ENCODE measurements at regions not wholly inside any gene's neighbourhood (a gene's known extent, or its start where the extent isn't known, plus 50 kb on each side); places are given as distances from the start of the nearest gene placed in this dataset.

DNA sequence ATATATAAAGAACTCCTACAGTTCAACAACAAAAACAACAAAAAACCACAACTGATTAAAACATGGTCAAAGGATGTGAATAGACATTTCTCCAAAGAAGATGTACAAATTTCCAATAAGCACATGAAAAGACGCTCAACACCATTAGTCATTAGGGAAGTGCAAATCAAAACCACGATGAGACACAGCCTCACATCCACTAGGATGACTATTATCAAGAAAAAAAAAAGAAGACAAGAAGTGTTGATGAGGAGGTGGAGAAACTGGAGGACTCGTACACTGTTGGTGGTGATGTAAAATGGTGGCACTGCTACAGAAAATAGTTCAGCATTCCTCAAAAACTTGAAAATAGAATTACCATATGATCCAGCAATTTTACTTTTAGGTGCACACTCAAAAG lies 61.0 kb upstream of the SOX1 start:
- ChIA-PET POLR2A (no interaction called here), SMC1A (ENCODE audit: uncharacterized antibody, unreplicated experiment) (no interaction called here), RAD21 (ENCODE audit: unreplicated experiment) (no interaction called here), CTCF (no interaction called here)
- Histone ChIP-seq H3K4me1 (ENCODE audit: control insufficient read depth, insufficient read depth, low read length) (no peaks in the 10 kb centered on the region), H3K79me2 (ENCODE audit: control insufficient read depth, insufficient read depth, low read length) (no peaks in the 10 kb centered on the region), H3K9ac (ENCODE audit: control insufficient read depth, insufficient read depth, low read length) (no peak overlapping the region), H3K27ac (ENCODE audit: control insufficient read depth, insufficient read depth) (no peak overlapping the region), H2AFZ (ENCODE audit: control insufficient read depth, low read depth, low read length) (no peak overlapping the region), H3K9me3 (replicated peaks; ENCODE audit: control insufficient read depth, insufficient read depth, low read length) (no peaks in the 10 kb centered on the region; the same call in 2 of the 3 replicates), H3K27me3 (replicated peaks in 1 of 2; ENCODE audit: control insufficient read depth in 2 of 2, insufficient read depth in 2 of 2, low read length in 1 of 2) (no peaks in the 10 kb centered on the region), H3K4me2 (ENCODE audit: control insufficient read depth, insufficient read depth) (no peak overlapping the region), H3K4me3 (no peak overlapping the region), H4K20me1 (ENCODE audit: control insufficient read depth, insufficient read depth) (no peaks in the 10 kb centered on the region), H3K36me3 (ENCODE audit: control insufficient read depth in 2 of 2, insufficient read depth in 2 of 2, low read length in 1 of 2) (no peaks in the 10 kb centered on the region)
- FAIRE-seq (no peak), ATAC-seq (no peak), DNase-seq (ENCODE audit: low read depth, low spot score) (no peak)
- BruUV-seq (replicated peaks): no TSS peak
- WGBS (ENCODE audit: insufficient coverage, insufficient replicate concordance, low lambda C conversion rate, missing lambda C conversion rate): 0% methylated on average over 3 of the region's 3 CpGs
- in situ Hi-C loops (cut with MboI): no loop called here
- intact Hi-C loops (cut with micrococcal nuclease; ENCODE audit: unreplicated experiment): no loop called here
- TF ChIP-seq TCF3 (IDR thresholded peaks at IDR 0.05; ENCODE audit: borderline replicate concordance, insufficient read depth, low read depth, low read length) (no peak), TCF7 (IDR thresholded peaks at IDR 0.05; ENCODE audit: borderline replicate concordance) (no peak), IKZF1 (conservative IDR thresholded peaks at IDR 0.05) (no peak), NR2F1 (conservative IDR thresholded peaks at IDR 0.05) (no peak), FOS (IDR thresholded peaks at IDR 0.05; ENCODE audit: borderline replicate concordance, extremely low read depth, insufficient read length) (no peak), ZNF384 (IDR thresholded peaks at IDR 0.05; ENCODE audit: borderline replicate concordance, low read depth, low read length) (no peak), FOXK2 (IDR thresholded peaks at IDR 0.05) (no peak), YBX1 (IDR thresholded peaks at IDR 0.05) (no peak), NFIC (IDR thresholded peaks at IDR 0.05; ENCODE audit: low read depth, low read length) (no peak), SUPT20H (IDR thresholded peaks at IDR 0.05; ENCODE audit: borderline replicate concordance, control insufficient read depth, low read depth, low read length) (no peak), DPF2 (IDR thresholded peaks at IDR 0.05) (no peak), STAT3 (IDR thresholded peaks at IDR 0.05; ENCODE audit: low read depth, low read length) (no peak), RAD51 (IDR thresholded peaks at IDR 0.05) (no peak), IKZF2 (IDR thresholded peaks at IDR 0.05) (no peak), MEF2B (IDR thresholded peaks at IDR 0.05; ENCODE audit: partially characterized antibody, poor library complexity, severe bottlenecking) (no peak), EGR1 (IDR thresholded peaks at IDR 0.05; ENCODE audit: borderline replicate concordance in 1 of 2, low read depth in 2 of 2, low read length in 2 of 2) (no peak), HDGF (IDR thresholded peaks at IDR 0.05) (no peak)
- TF ChIP-seq, protein P1, sequence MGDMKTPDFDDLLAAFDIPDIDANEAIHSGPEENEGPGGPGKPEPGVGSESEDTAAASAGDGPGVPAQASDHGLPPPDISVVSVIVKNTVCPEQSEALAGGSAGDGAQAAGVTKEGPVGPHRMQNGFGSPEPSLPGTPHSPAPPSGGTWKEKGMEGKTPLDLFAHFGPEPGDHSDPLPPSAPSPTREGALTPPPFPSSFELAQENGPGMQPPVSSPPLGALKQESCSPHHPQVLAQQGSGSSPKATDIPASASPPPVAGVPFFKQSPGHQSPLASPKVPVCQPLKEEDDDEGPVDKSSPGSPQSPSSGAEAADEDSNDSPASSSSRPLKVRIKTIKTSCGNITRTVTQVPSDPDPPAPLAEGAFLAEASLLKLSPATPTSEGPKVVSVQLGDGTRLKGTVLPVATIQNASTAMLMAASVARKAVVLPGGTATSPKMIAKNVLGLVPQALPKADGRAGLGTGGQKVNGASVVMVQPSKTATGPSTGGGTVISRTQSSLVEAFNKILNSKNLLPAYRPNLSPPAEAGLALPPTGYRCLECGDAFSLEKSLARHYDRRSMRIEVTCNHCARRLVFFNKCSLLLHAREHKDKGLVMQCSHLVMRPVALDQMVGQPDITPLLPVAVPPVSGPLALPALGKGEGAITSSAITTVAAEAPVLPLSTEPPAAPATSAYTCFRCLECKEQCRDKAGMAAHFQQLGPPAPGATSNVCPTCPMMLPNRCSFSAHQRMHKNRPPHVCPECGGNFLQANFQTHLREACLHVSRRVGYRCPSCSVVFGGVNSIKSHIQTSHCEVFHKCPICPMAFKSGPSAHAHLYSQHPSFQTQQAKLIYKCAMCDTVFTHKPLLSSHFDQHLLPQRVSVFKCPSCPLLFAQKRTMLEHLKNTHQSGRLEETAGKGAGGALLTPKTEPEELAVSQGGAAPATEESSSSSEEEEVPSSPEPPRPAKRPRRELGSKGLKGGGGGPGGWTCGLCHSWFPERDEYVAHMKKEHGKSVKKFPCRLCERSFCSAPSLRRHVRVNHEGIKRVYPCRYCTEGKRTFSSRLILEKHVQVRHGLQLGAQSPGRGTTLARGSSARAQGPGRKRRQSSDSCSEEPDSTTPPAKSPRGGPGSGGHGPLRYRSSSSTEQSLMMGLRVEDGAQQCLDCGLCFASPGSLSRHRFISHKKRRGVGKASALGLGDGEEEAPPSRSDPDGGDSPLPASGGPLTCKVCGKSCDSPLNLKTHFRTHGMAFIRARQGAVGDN (IDR thresholded peaks at IDR 0.05): no peak
- TF ChIP-seq, protein P2, sequence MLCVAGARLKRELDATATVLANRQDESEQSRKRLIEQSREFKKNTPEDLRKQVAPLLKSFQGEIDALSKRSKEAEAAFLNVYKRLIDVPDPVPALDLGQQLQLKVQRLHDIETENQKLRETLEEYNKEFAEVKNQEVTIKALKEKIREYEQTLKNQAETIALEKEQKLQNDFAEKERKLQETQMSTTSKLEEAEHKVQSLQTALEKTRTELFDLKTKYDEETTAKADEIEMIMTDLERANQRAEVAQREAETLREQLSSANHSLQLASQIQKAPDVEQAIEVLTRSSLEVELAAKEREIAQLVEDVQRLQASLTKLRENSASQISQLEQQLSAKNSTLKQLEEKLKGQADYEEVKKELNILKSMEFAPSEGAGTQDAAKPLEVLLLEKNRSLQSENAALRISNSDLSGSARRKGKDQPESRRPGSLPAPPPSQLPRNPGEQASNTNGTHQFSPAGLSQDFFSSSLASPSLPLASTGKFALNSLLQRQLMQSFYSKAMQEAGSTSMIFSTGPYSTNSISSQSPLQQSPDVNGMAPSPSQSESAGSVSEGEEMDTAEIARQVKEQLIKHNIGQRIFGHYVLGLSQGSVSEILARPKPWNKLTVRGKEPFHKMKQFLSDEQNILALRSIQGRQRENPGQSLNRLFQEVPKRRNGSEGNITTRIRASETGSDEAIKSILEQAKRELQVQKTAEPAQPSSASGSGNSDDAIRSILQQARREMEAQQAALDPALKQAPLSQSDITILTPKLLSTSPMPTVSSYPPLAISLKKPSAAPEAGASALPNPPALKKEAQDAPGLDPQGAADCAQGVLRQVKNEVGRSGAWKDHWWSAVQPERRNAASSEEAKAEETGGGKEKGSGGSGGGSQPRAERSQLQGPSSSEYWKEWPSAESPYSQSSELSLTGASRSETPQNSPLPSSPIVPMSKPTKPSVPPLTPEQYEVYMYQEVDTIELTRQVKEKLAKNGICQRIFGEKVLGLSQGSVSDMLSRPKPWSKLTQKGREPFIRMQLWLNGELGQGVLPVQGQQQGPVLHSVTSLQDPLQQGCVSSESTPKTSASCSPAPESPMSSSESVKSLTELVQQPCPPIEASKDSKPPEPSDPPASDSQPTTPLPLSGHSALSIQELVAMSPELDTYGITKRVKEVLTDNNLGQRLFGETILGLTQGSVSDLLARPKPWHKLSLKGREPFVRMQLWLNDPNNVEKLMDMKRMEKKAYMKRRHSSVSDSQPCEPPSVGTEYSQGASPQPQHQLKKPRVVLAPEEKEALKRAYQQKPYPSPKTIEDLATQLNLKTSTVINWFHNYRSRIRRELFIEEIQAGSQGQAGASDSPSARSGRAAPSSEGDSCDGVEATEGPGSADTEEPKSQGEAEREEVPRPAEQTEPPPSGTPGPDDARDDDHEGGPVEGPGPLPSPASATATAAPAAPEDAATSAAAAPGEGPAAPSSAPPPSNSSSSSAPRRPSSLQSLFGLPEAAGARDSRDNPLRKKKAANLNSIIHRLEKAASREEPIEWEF (IDR thresholded peaks at IDR 0.05; ENCODE audit: insufficient replicate concordance, low read depth, low read length): no peak

All from GM12878 (cell line).